HAP-1 (cell line): ENCODE measurements at regions not wholly inside any gene's neighbourhood (a gene's known extent, or its start where the extent isn't known, plus 50 kb on each side); places are given as distances from the start of the nearest gene placed in this dataset.
A peak's percentile ranks its signal among the peaks of the same experiment; 100 is the strongest.

Source experiments
- DNase-seq, 2 experiments: peaks; one replicate each; pipeline ENCODE4 v3.0.0-alpha.2; 2016 to 2020; ENCODE audit warnings: low spot score in 2 of 2
- H3K27me3 ChIP-seq: fragments of 250-450 bp; sonication (Bioruptor Pico); 2 replicates; pipeline ENCODE4 v1.5.1; 2020; ENCODE audit warnings: low read depth, mild to moderate bottlenecking, moderate library complexity
- H3K36me3 ChIP-seq: fragments of 250-450 bp; sonication (Bioruptor Pico); replicated peaks from 2 replicates; pipeline ENCODE4 v1.5.1; 2020; ENCODE audit warnings: mild to moderate bottlenecking
- H3K4me1 ChIP-seq: fragments of 250-450 bp; sonication (Bioruptor Pico); 2 replicates; pipeline ENCODE4 v1.5.1; 2020; ENCODE audit warnings: mild to moderate bottlenecking
- H3K4me3 ChIP-seq: fragments of 250-450 bp; sonication (Bioruptor Pico); 2 replicates; pipeline ENCODE4 v1.5.1; 2020; ENCODE audit warnings: mild to moderate bottlenecking, moderate library complexity
- H3K9me3 ChIP-seq: fragments of 250-450 bp; sonication (Bioruptor Pico); 2 replicates; pipeline ENCODE4 v1.5.1; 2020; ENCODE audit warnings: mild to moderate bottlenecking, moderate library complexity
- in situ Hi-C: fragments of 300-500 bp; cut with MboI; formaldehyde crosslinking; loops from 3 replicates; pipeline ENCODE4 v1.14.3; 2020; ENCODE audit warnings: low sequenced_read_pairs, inconsistent platforms, mixed read lengths

DNA sequence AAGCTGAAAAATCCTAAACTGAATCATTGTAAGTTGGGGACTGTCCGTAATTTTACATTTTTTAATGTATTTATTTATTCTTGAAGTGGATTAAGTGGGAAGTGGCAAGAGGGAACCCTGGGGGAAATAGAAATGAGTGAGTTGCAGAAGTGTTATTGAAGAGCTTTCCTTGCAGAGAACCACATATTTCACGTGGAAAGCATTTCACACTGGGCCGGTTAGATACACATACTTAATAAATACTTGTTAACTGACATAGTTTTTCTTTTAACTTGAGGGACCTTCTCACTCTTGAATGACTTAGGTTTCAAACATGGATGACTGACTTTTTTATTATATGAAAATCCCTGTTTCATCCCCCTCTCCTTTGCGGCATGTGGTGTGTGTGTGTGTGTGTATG, 239.3 kb downstream of the LMO4 start:
- no peaks in the 10 kb centered on the region for H3K4me1 ChIP-seq
- H3K36me3 ChIP-seq, result no peaks in the 10 kb centered on the region
- peaks cover 5% of the 10 kb centered on the region; the same call in 1 of the 2 replicates for H3K27me3 ChIP-seq
- no peak overlapping the region for H3K4me3 ChIP-seq
- no peak for DNase-seq
- in situ Hi-C loops, result no loop called here
- H3K9me3 ChIP-seq, result no peaks in the 10 kb centered on the region

DNA sequence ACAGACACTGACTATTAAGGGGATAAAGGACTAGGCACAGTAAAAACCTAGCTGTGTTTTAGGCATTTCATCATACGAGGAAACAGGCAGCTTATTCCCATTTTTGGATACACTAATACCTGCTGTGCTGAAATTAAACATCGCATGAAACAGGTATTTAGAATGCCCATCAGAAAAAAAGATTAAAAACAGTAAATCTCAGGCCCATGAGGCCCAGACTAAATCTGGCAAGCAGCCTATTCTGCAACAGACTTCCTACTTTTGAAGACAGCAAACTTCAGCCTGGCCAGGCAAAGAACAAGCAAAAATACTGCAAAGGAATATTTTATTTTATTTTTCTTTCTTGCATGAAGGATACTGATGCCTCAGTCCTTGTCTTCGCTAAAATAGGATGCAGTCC, 240.2 kb downstream of the LMO4 start:
- Histone ChIP-seq H3K4me1 (no peaks in the 10 kb centered on the region), H3K9me3 (no peaks in the 10 kb centered on the region), H3K27me3 (peaks cover 5% of the 10 kb centered on the region; the same call in 1 of the 2 replicates), H3K36me3 (no peaks in the 10 kb centered on the region), H3K4me3 (no peak overlapping the region)
- no peak for DNase-seq
- in situ Hi-C loops, result no loop called here

DNA sequence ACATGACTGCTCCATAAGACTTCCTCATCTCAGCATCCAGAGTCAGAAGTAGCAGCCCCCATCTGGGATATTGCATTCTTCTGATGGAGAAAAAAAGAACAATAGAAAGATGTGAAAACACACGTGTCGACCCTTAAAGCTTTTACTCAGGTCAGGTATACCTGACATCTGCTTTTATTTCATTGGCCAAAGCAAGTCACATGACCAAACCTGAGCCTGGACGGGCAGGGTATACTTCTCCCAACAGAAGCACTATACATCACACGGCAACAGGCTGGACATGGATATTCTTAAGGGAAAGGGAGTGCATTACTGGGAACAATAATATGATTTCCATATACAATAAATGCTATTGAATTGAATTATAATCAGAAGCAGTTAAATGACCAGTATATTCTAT, 243.3 kb downstream of the LMO4 start:
- Histone ChIP-seq H3K4me1 (no peaks in the 10 kb centered on the region), H3K9me3 (no peaks in the 10 kb centered on the region), H3K27me3 (peaks cover 2% of the 10 kb centered on the region; the same call in 1 of the 2 replicates), H3K4me3 (no peak overlapping the region), H3K36me3 (no peaks in the 10 kb centered on the region)
- in situ Hi-C loops, result no loop called here
- DNase-seq, result no peak

DNA sequence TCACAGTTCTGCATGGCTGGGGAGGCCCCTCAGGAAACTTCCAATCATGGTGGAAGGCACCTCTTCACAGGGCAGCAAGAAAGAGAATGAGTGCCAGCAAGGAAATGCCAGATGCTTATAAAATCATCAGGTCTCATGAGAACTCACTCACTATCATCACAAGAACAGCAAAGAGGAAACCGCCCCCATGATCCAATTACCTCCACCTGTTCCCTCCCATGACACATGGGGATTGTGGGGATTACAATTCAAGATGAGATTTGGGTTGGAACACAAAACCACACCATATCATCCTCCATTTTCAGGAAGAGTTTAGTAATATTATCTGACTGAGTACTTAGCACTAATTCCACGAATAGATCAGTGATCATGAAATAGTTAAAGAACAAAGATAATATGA, 244.2 kb downstream of the LMO4 start:
- H3K4me3 ChIP-seq, result no peak overlapping the region
- no peak for DNase-seq
- H3K27me3 ChIP-seq, result peaks cover 11% of the 10 kb centered on the region
- no peaks in the 10 kb centered on the region for H3K4me1 ChIP-seq
- no peaks in the 10 kb centered on the region for H3K9me3 ChIP-seq
- no peaks in the 10 kb centered on the region for H3K36me3 ChIP-seq
- in situ Hi-C loops, result no loop called here

DNA sequence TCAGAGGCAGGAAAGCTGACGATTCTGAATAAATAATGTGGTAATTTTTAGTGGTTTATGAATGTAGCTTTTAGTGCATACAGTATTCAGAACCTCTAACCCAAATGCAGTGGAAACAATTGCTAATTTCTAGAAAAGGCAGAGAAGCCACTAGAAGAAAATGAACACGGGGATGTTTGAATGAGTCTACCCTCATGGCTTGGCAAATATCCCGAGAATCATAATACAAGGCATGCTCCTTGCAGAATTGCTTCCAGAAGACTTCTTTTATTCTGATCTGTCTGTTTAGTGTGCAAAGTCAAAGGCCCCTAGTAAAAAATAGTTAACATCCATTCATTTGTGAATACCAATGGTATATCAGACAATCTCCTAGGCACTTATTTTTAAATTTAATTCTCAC, 246.8 kb downstream of the LMO4 start:
- no peak overlapping the region for H3K4me3 ChIP-seq
- in situ Hi-C loops, result no loop called here
- H3K9me3 ChIP-seq, result no peaks in the 10 kb centered on the region
- peaks cover 30% of the 10 kb centered on the region for H3K27me3 ChIP-seq
- DNase-seq, result no peak
- no peaks in the 10 kb centered on the region for H3K4me1 ChIP-seq
- H3K36me3 ChIP-seq, result no peaks in the 10 kb centered on the region

DNA sequence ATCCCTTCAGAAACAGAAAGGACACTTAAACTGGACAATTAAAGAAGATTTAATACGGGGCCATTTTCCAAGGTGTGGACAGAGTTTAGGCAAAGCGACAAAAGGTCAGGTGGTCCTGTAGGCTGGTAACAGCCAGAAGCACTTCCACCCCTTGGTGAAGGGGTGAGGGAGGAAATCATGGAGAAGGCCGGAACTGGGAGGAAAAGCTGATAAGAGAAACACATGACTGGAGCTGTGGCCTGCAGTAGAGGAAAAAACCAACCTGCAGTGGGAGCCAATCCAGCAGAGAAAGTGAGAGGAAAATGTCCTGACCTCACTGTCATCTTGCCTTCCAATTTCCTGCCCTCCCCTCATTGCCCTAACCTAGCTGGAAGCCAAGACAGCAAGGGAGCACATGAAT, 249.8 kb downstream of the LMO4 start:
- Histone ChIP-seq H3K9me3 (no peaks in the 10 kb centered on the region), H3K27me3 (peaks cover 47% of the 10 kb centered on the region), H3K36me3 (no peaks in the 10 kb centered on the region), H3K4me3 (no peak overlapping the region), H3K4me1 (no peaks in the 10 kb centered on the region)
- DNase-seq, result no peak
- in situ Hi-C loops, result no loop called here

DNA sequence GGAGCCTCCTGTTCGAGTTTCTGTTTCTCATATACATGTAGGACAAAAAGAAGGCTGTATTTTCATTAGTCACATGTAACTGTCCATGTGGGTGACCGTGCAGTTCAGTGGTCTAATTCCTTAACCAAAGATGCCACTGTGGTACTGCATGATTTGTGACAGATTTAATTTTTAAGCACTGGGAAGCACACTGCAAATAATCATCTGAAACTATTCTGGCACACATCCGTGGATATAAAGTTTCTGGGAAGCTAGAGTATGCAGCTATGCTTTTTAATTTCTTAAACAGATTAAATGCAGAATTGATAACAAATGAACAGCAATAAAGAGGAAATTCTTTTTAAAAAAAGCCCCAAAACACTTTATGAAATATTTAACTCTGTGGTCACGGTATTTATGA, 254.8 kb downstream of the LMO4 start:
- in situ Hi-C loops, result no loop called here
- H3K4me1 ChIP-seq, result peaks cover 11% of the 10 kb centered on the region
- H3K4me3 ChIP-seq, result no peak overlapping the region
- H3K27me3 ChIP-seq, result peaks cover 64% of the 10 kb centered on the region
- H3K9me3 ChIP-seq, result no peaks in the 10 kb centered on the region
- H3K36me3 ChIP-seq, result no peaks in the 10 kb centered on the region
- no peak for DNase-seq

DNA sequence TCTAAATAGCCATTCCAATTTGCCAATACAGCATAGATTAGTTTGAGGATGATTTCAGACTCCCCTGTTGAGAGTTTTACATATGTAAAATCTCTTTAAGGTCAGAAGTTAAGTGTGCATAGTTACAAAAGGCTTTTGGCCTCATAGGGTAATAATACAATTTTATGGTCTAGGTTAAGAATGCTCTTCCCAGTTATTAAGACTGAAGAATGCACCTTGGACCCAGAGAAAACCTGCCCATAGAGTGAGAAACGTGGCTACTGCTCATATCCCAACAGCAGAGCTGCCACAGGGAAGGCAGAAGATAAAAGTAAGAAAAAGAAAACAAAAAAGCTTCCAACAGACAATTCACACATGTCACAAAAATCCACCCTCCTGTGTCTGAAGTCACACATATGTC, 255.9 kb downstream of the LMO4 start:
- DNase-seq, result peak in 1 of 2 experiments; percentile 69
- Histone ChIP-seq H3K9me3 (no peaks in the 10 kb centered on the region), H3K4me3 (no peak overlapping the region), H3K27me3 (peaks cover 55% of the 10 kb centered on the region), H3K36me3 (no peaks in the 10 kb centered on the region), H3K4me1 (peaks cover 11% of the 10 kb centered on the region)
- in situ Hi-C loops, result no loop called here

DNA sequence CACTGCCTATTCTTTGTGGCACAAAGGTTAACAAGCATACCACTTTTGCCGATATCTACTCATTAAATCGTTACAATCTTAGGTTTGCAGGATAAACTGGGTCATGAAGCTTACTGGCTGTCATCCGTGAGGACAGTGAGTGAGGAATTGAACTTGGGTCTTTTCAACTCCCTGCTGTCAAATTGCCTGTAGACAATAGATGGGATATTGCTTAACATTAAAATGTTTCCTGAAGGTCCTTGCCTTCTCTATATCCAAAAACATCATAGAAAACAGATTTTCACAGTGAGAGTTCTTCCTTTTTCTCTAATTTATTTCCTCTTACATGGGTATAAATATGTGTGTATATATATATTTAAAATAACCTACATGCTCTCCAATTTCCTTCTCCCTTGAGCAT, 257.8 kb downstream of the LMO4 start:
- Histone ChIP-seq H3K27me3 (peaks cover 41% of the 10 kb centered on the region), H3K4me1 (peaks cover 11% of the 10 kb centered on the region), H3K9me3 (no peaks in the 10 kb centered on the region), H3K4me3 (no peak overlapping the region), H3K36me3 (no peaks in the 10 kb centered on the region)
- DNase-seq, result no peak
- in situ Hi-C loops, result no loop called here

DNA sequence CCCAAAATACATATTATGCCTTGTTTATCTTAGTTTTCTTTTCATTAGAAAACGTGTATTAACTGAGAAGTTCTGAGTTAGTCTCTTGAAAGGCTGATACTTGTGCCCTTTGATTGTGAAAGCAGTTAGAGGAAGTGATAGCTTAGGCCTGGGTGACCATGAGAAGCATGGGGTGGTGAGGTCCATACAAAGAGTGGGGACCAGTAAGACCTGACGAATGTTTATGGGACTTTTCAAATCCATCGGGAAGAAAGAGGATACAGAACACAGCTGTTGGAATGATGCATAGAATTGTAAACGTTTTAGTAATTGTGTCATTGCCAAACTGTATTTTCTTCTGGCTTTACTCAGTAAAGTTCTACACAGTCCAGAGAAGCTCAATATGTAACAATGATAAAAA, 259.8 kb downstream of the LMO4 start:
- in situ Hi-C loops, result no loop called here
- Histone ChIP-seq H3K9me3 (no peaks in the 10 kb centered on the region), H3K4me1 (peaks cover 11% of the 10 kb centered on the region), H3K4me3 (no peak overlapping the region), H3K36me3 (no peaks in the 10 kb centered on the region), H3K27me3 (peaks cover 34% of the 10 kb centered on the region)
- no peak for DNase-seq

DNA sequence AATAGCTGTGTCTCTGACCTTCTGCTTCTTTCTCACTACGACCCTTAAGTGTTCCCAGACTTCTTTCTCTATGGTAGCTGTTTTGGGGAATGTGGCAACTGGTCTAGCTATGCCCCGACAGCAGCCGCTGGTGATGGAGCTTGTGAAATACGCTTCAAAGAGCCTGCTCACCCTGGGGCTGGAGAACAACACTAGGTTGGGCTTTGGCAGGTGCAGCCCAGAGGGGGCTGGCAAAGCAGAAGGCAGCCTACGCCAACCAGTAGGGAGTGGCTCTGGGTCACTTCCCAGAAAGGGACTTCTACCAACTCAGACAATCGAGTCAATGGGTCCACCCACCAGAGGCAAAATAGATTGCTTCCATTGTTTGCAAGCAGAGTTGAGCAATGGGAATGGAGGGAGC, 262.8 kb downstream of the LMO4 start:
- H3K4me3 ChIP-seq, result no peak overlapping the region
- no peaks in the 10 kb centered on the region for H3K36me3 ChIP-seq
- no peaks in the 10 kb centered on the region for H3K9me3 ChIP-seq
- DNase-seq, result no peak
- H3K4me1 ChIP-seq, result 0 out of 2 replicates have a peak, but pooled peaks cover 9% of the 10 kb centered on the region
- in situ Hi-C loops, result no loop called here
- peaks cover 16% of the 10 kb centered on the region for H3K27me3 ChIP-seq

DNA sequence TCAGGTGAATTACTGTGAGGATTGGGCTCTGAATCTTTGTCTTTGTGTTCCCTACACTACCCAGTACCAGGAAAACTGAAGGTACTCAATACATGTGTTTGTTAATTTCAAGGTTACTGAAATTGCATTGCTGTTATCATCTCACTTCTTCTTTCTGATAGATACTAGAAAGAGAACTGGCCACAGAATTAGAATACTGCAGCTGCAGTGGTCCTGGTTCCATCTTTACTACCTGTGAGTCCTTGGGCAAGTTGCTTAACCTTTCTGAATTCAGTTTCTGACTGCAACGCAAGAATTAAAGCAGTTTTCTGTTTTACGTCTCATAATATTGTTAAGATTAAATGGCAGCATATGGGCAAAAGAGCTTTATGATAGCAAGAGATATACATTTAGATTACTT, 263.5 kb downstream of the LMO4 start:
- Histone ChIP-seq H3K36me3 (no peaks in the 10 kb centered on the region), H3K4me3 (no peak overlapping the region), H3K9me3 (no peaks in the 10 kb centered on the region), H3K4me1 (0 out of 2 replicates have a peak, but pooled peaks cover 9% of the 10 kb centered on the region), H3K27me3 (peaks cover 9% of the 10 kb centered on the region)
- no peak for DNase-seq
- in situ Hi-C loops, result no loop called here

DNA sequence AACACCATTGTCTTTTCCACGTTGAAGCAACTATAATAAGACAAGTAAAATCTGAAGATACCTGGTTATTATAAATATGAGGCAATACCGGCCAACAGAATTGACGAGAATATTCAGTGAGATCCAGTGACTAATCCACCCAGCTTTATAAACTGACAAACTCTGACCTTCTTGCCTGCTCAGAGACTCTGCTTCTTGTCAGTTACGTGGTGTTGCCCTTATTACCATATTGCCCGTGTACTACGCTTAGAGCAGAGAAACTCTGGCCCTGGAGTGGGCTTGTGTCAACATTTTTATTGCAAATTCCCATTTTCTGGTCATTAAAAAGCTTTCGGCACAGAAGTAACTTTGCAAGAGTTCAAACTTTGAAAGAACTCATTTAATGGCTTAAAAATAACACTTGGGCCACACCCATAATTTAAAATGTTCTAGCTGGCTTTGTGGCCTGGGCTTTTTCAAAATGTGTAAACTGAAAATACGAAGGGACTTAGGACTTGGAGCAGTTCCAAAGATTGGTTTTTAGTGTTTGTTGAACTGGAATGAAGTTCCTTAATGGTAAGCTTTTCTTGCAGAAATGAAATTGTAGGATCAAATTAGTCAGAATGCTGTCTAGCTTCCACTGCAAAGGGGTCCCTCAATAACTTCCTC, 266.2 kb downstream of the LMO4 start:
- Histone ChIP-seq H3K27me3 (peaks cover 2% of the 10 kb centered on the region; the same call in 1 of the 2 replicates), H3K4me3 (no peak overlapping the region), H3K36me3 (no peaks in the 10 kb centered on the region), H3K9me3 (no peaks in the 10 kb centered on the region), H3K4me1 (0 out of 2 replicates have a peak, but pooled peaks cover 9% of the 10 kb centered on the region)
- in situ Hi-C loops, result no loop called here
- peak; percentile 12 to 16 for DNase-seq

DNA sequence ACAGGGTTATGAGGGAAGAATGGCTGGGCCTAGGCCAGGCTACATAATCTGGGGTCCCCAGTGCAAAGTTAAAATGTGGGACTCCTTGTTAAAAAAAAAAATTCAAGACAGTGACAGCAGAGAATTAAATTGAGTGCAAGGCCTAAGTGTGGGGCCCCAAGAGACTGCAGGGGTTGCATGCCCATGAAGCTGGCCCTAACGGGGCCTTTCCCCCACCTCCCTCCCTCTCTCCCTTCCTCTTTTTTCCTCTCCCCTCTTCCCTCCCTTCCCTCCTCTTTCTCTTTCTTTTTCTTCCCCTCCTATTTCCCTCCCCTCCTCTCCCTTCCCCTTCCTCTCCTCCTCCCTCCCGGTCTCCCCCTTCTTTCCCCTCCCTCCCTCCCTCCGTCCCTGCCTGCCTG, 266.7 kb downstream of the LMO4 start:
- Histone ChIP-seq H3K36me3 (no peaks in the 10 kb centered on the region), H3K4me3 (no peak overlapping the region), H3K9me3 (no peaks in the 10 kb centered on the region), H3K27me3 (peaks cover 2% of the 10 kb centered on the region; the same call in 1 of the 2 replicates), H3K4me1 (0 out of 2 replicates have a peak, but pooled peaks cover 9% of the 10 kb centered on the region)
- in situ Hi-C loops, result no loop called here
- no peak for DNase-seq

DNA sequence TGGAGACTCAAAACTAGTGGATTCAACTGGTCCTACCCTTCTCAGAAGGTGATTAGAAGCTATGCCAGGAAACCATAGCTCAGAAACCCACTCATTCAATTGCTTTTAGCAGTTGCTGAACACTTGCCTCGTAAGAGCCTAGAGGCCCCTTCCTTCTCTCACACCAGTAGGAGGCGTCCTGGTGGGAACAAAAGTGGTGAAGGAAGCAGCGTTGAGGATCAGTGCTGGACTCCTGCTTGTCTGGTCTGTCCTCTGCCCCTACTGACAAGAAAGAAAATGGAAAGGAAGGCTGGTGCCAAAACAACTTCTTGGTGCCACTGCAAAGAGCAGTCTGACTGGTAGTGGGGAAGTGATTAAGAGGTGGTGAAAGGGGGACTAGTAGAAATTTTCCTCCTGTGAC, 269.7 kb downstream of the LMO4 start:
- Histone ChIP-seq H3K9me3 (no peaks in the 10 kb centered on the region), H3K4me3 (no peak overlapping the region), H3K4me1 (0 out of 2 replicates have a peak, but pooled peaks cover 9% of the 10 kb centered on the region), H3K27me3 (no peaks in the 10 kb centered on the region), H3K36me3 (no peaks in the 10 kb centered on the region)
- peak in 1 of 2 experiments; percentile 28 for DNase-seq
- in situ Hi-C loops, result no loop called here
